Stomach (tissue), 4 donors: ENCODE measurements at regions not wholly inside any gene's neighbourhood (a gene's known extent, or its start where the extent isn't known, plus 50 kb on each side); places are given as distances from the start of the nearest gene placed in this dataset.

Experiments
- CTCF ChIP-seq, 7 experiments: fragments of 450-650 bp in 4 of 7; fragments of 200-600 bp in 3 of 7; sonication (generic) in 3 of 7; IDR thresholded peaks; one replicate each; pipeline ENCODE4 v1.5.1; 2016 to 2019; ENCODE audit warnings: antibody characterized with exemption in 7 of 7, control low read depth in 2 of 7, mild to moderate bottlenecking in 1 of 7
- EP300 ChIP-seq: sonication (generic); formaldehyde crosslinking; IDR thresholded peaks from one replicate; pipeline ENCODE4 v1.6.1; 2017; ENCODE audit warnings: antibody characterized with exemption
- POLR2A ChIP-seq, 4 donors: fragments of 450-650 bp; IDR thresholded peaks; one replicate each; pipeline ENCODE4 v1.6.1; 2016; ENCODE audit warnings: antibody characterized with exemption in 4 of 4, control low read depth in 2 of 4, mild to moderate bottlenecking in 1 of 4, moderate library complexity in 1 of 4
- POLR2AphosphoS5 ChIP-seq, 3 donors: sonication (generic); formaldehyde crosslinking; IDR thresholded peaks; one replicate each; pipeline ENCODE4 v1.6.1; 2016; ENCODE audit warnings: antibody characterized with exemption in 3 of 3

- TF ChIP-seq CTCF (IDR thresholded peaks at IDR 0.05) (no peak), POLR2A (IDR thresholded peaks at IDR 0.05) (no peak), POLR2AphosphoS5 (IDR thresholded peaks at IDR 0.05) (no peak), EP300 (no peak)
Measured at GRCh38 chr4:100682477-100683218, 164.8 kb upstream of the EMCN start.
